T-helper 9 cell (primary cell): ENCODE measurements at regions not wholly inside any gene's neighbourhood (a gene's known extent, or its start where the extent isn't known, plus 50 kb on each side); places are given as distances from the start of the nearest gene placed in this dataset.

Experiments
- DNase-seq: peaks from one replicate; pipeline ENCODE4 v3.0.0-alpha.2; 2020

DNA sequence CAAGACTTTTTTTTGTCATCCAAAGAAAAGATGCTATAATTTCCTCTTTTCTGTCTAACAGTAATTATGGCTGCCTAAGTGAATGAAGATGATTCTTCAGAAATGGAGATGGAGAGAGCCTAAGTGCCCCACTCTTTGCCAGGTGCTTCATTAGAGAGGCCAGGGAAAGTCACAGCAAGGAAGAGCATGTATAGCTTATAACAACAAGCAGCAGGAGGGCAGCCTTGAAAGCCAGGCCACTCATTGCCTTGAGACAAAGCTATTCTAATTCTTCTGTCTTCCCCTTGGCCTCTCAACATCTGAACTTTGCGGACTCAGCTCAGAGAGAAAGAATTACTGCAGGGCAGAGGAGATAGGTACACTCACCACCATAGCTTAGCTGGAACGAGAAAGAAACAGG is 112.0 kb upstream of the ZNF366 start:
- DNase-seq: no peak

DNA sequence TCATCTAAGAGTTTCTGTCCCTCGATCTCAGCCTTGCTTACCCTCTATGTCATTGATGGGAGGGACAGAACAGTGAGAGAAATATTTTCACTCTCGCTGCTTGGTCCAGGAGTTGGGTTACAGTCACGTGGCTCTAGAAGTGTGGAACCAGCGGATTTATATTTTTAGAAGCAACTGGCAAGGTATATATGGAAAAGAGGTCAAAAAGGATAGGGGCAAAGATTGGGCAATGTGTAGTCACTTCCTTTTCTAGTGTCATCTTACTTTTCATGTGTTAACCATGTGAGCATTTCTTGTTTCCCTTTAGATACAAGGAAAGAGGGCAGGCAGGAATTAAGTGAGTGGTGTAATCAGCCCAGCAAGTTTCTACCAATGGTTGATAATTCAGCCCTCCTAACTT is 111.5 kb upstream of the ZNF366 start:
- no peak for DNase-seq

DNA sequence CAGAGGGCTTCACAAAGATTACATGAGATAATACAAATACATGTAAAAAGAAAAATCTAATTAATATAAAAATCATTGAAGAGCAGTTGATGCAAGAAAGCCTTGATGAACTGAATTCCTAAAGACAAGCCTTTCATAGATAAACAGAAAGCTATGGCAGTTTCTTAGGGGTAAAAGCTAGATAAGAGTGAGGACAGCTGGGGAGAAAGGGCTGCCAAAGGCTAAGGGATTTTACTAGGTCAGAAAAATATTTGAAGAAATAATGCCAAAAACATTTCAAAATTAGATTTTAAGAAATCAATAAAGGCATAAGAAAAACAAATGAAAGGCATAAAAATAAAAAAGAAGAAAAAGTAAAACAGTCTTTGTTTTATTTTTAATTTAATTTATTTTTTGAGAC is 107.9 kb upstream of the ZNF366 start:
- no peak for DNase-seq

DNA sequence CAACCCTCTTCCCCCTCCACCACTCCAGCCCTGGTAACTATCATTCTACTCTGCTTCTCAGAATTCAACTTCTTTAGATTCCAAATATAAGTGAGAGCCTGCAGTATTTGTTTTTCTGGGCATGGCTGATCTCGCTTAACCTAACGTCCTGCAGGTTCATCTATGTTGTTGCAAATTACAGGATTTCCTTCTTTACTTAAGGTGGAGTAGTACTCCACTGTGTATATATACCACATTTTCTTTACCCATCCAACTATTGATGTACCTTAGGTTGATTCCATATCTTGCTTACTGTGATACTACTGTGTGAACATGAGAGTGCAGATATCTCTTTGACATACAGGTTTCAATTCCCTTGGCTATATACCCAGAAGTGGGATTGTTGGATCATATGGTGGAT is 106.3 kb upstream of the ZNF366 start:
- no peak for DNase-seq

DNA sequence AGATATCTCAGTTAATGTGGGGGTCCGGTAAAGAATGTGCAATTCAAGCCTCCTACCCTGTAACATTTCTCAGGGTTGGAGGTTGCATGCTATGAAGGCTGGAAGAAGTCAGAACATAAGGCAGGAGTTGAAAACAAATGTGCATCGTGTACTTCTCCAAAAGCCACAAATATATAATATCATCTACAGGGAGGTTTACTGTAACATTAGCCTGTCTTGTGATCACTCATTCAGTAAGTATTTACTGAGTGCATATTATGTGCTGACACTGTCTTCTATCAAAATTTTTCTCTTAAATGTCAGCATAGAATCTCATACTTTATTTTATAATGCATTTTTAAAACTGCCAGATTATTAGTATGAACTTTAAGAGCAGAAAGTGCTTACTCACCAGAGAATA is 105.6 kb upstream of the ZNF366 start:
- no peak for DNase-seq

DNA sequence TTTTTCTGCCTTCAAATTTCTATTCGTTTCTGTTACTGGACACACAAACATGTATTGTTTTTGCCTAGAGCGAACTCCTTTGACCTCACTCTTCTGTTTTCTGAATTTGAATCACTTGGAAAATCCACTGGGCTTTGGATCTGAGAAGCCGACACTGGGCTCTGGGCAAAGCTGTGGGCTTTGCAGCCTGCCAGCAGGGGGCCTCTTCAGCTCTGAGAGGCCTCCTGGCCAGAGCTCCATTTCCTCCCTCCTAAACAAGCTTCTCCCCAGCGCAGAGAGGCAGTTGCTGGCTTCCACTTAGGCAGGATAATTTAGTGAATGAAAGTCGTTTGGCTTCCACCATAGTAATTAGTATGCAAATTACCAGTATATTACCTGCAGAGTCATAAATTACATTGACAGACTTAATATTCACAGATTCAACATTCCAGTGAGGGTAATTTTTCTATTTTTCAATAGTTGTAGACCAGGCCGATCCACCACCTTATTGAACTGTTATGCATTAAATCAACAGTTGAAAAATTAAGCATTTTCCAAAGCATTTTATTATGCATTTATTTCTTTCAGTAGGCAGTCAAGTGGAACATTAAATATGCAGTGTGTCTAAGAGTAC is 104.0 kb upstream of the ZNF366 start:
- peak; percentile 23 for DNase-seq

DNA sequence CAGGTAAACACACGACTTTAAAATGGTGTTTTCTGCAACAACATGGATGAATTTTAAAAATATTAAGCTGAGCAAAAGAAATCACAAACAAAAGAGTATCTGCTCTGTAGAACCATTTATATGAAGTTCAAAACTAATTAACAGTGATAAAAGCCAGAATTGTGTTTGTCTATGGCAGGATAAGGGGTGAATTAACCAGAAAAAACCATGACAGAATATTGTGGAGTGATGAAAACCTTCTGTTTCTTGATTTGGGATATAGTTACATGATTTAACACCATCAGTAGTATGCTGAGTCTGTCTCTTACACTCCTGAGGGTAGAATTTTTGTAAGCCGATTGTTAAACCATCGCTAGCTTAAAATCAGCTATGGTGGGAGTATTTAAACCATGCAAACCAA is 101.7 kb upstream of the ZNF366 start:
- no peak for DNase-seq

DNA sequence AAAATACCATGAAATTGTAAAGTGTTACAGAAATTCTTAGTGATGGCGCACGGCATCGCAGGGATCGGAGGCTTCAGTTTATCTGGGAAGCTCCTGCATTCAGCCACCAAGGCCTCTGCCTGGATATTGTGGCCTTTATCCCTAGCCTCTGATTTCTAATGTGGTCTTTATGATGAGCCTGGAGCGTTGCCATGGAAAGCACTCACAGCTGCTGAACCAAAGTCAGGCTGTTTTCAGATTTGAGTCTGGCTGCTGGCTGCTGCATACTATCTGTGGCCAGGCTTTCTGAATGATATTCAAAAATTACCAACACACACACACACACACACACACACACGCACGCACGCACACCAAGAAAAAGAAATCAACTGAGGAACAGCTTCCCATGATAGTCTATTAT is 101.1 kb upstream of the ZNF366 start:
- DNase-seq: no peak

DNA sequence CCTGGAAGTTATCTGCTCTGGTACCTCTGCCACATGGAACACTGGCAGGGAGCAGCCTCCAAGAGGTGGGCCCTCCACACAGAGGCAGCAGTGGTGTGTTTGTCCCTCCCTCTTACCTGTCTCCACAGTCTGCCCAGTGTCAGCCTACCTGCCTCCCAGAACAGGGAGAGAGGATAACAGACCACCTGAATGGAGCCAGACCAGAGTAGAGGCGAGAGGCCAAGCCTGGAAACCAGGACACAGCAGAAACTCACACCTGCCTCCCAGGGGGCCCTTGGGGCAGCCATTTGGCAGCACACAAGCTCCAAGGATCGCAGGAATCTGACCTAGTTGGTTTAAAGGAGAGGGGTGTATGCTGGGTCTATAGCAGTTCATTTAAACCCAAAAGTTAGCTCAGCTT is 100.2 kb upstream of the ZNF366 start:
- DNase-seq: no peak

DNA sequence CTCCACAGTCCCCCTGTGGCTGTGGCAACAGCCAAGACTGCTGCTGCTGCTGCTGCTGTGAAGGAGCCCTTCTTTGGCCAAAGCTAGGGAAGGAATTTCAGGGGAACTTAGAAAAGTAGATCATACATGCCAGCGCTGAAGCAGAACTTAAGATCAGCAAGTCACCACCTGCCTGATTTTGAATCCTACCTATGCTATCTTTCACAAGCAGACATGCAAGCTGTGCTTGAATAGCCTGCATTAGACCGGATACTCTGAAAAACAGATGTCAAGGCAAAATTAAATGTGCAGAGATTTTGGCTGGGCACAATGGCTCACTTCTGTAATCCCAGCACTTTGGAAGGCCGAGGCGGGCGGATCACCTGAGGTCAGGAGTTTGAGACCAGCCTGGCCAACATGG is 99.3 kb upstream of the ZNF366 start:
- no peak for DNase-seq

DNA sequence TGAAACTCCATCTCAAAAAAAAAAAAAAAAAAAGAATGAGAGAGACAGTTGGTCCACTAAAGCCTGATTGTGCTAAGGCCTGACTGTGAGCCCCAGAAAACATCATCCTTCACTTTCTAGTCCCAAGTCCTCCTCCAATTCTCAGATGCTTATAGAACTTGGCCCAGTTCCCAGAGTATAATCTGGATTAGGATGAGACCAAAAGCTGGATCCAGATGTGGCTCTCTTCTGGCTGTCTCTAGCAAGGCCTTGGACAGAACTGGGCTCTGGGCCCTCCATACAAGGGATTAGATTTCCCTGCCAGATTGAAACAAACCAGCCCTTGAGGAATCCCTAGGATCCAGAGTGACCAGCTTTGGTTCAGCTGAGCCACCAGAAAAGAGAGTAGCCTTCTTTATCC is 98.4 kb upstream of the ZNF366 start:
- no peak for DNase-seq

DNA sequence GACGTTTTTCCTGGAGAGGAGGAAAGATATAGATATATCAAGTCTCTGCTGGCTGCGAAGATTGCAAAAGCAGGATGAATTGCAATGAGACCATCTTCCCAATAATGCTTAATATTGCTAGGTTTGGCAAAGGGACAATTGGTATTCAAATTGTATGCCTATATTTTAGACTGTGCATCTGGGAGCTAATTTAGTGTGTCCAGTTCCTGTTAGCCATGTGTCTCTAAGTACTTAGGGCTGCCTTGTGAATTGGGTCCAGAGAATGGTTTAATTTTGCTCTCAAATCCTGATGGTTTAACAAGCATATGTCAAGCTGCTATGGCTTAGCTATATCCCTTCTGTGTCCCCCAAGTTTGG is 97.6 kb upstream of the ZNF366 start:
- DNase-seq: no peak

DNA sequence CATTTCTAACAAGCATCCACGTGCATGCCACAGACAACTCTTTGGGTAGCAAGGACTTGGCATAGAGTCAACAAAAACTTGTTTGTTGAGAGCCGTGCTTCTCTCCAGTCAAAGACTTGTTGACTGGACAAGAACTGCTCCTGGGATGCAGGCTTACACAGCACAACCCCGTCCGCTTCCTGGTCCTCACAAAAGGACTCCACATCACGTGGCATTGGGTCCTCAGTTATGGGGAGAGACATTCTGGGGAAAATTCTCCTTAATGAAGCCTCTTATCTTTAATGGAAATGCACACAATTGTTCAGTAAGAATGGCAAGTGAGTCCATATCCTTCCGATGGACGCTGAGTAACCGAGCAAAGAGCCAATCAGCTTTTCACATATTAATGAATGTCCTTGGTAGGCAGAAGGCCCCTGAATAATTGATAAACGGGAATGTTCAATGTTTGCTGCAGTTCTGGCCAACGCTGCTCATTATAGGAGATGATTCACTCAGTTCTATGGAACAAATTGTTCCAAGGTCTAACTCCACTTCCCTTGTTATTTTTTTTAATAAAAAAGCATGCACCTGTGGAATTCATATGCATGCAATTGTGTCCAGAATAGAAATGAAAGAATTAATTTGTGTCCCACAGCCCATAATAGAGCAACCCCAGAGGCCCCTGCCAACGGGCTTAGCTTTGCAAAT is 97.0 kb upstream of the ZNF366 start:
- DNase-seq: no peak

DNA sequence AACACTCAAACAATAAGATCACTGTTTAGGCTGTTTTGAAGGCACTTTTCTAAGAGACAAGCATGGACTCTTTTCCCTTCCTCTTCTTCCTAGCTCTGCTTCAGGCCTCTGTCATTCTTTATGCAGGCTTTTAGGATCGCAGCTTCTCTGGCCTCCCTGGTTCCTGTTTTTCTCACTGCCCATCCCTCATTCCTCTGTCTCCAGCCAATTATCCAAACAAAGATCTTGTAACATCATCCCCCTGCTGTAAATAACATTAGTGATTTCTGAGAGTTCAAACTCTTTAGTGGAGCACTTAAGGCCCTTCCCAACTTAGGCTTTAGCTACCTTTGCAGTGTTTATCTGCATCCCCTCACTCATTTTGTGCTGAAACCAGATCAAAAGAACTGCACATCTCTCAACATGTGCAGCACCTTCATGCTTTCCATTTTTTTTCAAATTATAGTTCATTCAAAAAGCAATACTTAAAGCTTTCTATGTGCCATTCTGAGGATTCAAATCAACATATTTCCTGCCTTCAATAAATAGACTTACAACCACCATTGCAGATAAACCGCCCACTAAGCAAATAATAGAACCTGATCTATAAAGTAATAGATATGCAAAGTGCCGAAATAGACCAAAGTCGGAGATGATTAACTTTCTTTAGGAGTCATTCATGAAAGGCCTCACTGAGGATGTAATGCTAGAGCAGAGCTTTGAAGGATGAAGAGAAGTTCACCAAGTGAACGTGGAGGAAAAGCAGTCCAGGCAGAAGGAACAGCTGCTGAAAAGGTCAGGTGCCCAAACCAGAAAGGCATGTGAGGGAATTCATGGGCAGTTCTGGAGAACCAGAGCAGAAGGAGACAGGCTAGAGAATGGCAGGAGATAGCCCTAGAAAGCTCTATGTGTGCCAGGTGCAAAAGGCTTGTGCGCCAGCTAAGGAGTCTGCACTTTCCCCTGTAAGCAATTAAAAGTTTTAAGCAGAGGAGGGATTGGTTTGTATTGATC is 95.8 kb upstream of the ZNF366 start:
- DNase-seq: no peak

DNA sequence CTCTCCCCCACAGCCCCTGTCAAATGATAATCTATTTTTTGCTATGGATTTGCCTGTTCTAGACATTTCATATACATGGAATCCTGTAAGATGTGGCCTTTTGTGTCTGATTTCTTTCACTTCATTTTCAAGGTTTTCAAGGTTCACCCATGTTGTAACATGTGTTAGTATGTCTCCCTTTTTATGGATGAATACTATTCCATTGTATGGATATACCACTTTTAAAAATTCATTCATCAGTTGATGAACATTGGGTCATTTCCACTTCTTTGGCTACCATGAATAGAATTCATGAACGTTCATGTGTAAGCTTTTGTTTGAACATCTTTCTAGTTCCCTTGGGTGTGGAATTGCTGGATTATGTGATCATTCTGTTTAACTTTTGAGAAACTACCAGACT is 94.7 kb upstream of the ZNF366 start:
- DNase-seq: no peak

DNA sequence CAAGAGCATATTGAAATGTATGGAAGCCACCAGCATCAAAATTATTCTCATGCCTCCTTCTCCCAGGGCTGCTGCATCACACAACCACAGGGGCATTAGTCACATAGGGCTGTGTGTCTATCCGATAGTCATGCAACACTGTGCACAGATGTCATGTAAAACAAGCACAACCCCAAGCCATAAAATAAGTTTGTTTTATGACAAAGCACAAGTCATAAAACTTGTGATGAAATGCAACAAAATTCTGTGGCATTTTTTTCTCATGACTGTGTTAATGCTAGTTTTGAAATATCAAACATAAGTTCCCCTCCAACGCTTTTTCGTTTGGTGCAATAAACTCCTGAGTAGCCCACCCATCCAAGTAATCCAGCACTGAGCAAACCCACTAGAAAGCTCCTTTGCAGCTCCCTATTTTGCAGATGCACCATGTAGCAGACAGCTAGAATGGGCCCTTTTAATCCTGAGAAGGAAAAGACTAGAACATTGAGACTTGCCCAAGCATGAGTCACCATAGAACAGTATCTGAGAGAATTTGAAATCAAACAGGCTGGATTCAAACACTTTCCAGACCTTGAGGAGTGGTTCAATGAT is 93.3 kb upstream of the ZNF366 start:
- DNase-seq: no peak

DNA sequence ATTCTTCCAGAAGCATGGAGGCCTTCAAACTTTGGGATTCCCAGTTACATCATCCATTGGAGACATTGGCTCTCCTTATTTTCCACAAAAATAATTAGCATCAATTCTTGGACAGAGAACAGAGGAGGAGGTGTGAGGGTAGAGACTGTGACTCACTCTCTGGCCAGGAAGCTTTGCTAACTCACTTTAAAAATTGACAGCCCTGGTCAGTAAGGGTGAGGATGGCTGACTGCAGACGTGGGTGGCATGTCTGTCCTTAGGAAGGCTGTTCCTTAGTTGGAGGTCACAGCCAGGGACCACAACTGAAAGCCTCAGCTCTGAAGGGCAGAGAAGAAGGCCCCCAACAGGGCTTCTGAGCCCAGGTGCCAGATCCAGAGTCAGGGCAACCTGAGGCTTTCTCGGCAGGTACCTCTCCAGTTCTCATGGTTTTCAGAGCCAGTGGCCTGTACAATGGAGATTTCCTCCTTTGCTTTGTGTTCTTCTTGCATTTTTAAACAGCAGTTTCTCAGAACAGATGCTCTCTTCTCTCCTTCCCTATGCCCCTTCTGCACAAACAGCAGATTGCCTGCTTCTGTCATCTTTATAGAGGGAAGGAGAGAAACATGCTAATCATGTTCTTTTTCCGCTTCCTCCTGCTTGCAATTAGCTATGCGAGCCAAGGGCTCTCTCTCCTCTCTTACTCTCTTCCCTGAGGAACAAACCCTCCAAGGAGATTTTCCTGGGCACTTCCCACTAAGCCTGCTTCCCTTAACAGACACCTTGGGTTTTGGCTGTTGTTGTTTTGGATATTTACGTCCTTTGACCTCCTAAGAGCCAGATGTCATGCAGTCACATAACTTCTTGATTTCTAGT is 92.5 kb upstream of the ZNF366 start:
- DNase-seq: no peak

DNA sequence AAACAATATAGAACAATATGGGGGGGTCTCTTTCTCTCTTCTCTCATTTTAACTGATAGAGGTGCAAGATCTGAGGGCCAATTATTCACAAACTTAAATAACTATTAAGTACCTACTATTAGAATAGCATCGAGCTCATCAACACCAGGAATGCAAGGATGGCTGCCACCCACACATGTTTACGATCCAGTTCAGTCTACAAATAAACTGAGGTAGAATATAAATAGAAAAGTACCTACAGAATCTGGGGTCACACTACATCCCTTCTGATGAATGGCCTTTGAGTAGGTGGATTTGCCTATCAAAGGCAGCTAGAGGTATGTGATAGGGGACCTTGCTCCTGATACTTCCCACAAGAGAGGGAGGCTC is 91.8 kb upstream of the ZNF366 start:
- no peak for DNase-seq

DNA sequence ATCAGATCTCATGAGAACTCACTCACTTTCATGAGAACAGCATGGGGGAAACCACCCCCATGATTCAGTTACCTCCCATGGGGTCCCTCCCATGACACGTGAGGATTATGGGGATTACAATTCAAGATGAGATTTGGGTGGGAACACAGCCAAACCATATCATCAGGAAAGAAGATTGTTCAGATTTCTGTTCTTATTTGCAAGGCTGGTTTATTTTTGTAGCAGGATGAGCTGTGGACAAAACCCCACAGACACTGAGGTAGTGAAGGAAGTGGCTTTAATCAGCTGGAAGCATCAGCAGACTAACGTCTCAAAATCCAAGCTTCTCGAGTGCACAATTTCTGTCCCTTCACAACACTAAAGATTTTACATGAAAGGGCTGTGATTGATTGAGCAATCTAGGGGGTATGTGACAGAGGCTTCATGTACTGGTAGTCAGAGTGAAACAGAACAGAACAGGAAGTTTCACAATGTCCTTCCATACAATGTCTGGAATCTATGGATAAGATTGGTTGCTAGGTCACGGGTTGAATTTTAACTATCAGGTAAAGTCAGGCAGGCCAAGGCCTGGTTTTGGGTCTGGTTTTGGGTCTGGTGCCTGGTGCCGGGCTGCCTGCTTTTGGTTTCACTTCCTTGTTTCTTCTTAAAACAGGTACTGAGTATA is 91.3 kb upstream of the ZNF366 start:
- no peak for DNase-seq

DNA sequence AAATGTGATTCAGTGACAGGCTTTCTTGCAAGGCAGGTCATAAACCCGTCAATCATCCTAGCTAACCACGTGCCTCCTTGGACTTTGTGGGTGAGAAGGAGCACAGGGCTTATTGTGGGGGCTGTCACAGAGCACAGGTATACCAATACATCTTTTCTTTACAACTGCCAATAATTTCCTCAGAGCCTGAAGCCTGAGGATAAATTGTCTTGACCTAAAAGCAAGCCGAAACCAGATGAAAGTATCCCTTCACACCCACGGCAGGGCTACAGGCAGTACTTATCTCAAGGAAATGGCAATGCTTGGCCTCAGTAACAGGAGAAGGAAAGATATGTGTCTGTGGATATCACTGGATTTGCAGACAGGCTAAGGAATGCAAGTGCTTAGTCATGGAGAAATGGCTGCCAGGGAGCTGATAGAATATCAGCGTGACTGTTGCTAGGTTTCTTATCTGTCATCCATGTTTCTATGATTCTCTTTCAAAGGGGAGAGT is 90.3 kb upstream of the ZNF366 start:
- no peak for DNase-seq

DNA sequence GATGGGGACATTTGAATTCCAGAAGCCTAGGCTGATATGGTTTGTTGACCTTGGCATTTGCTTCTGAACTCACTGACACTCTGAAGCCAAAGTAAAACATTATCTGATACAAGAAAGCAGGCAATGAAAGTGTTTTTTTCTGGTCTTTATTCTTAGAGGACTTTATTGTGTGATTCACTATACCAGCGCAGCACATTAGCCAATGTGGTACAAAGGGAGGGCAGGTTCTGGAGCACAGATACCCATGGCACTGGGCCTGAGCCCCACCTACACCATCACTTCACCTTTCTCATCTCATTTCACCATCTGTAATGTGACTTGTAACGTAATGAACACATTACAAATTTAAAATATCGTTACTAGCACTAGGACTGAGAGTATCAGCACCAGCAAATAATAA is 89.7 kb upstream of the ZNF366 start:
- no peak for DNase-seq

DNA sequence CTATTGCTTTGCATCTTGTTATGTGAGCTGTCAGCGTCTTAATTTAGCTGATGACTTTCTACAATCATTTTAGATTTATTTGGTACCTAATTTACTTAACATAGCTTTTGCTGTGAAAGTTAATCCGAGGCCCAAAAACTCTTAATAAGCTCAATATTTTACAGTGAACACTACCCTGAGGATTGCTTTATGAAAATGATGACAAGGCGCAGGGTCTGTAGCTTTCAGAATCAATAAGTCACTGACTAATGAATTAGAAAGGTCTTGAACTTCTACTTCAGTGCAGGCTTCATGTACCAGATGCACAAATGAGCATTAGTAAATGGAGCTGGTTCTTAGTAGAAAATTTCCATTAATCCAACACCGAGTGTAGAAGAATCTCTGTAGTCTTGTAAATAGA is 81.4 kb upstream of the ZNF366 start:
- DNase-seq: no peak
